HAP-1 (cell line): ENCODE measurements at regions not wholly inside any gene's neighbourhood (a gene's known extent, or its start where the extent isn't known, plus 50 kb on each side); places are given as distances from the start of the nearest gene placed in this dataset.

Experiments used
- DNase-seq, 2 experiments: peaks; one replicate each; pipeline ENCODE4 v3.0.0-alpha.2; 2016 to 2020; ENCODE audit warnings: low spot score in 2 of 2
- H3K27me3 ChIP-seq: fragments of 250-450 bp; sonication (Bioruptor Pico); 2 replicates; pipeline ENCODE4 v1.5.1; 2020; ENCODE audit warnings: low read depth, mild to moderate bottlenecking, moderate library complexity
- H3K36me3 ChIP-seq: fragments of 250-450 bp; sonication (Bioruptor Pico); replicated peaks from 2 replicates; pipeline ENCODE4 v1.5.1; 2020; ENCODE audit warnings: mild to moderate bottlenecking
- H3K4me1 ChIP-seq: fragments of 250-450 bp; sonication (Bioruptor Pico); 2 replicates; pipeline ENCODE4 v1.5.1; 2020; ENCODE audit warnings: mild to moderate bottlenecking
- H3K4me3 ChIP-seq: fragments of 250-450 bp; sonication (Bioruptor Pico); 2 replicates; pipeline ENCODE4 v1.5.1; 2020; ENCODE audit warnings: mild to moderate bottlenecking, moderate library complexity
- H3K9me3 ChIP-seq: fragments of 250-450 bp; sonication (Bioruptor Pico); 2 replicates; pipeline ENCODE4 v1.5.1; 2020; ENCODE audit warnings: mild to moderate bottlenecking, moderate library complexity
- in situ Hi-C: fragments of 300-500 bp; cut with MboI; formaldehyde crosslinking; loops from 3 replicates; pipeline ENCODE4 v1.14.3; 2020; ENCODE audit warnings: low sequenced_read_pairs, inconsistent platforms, mixed read lengths

DNA sequence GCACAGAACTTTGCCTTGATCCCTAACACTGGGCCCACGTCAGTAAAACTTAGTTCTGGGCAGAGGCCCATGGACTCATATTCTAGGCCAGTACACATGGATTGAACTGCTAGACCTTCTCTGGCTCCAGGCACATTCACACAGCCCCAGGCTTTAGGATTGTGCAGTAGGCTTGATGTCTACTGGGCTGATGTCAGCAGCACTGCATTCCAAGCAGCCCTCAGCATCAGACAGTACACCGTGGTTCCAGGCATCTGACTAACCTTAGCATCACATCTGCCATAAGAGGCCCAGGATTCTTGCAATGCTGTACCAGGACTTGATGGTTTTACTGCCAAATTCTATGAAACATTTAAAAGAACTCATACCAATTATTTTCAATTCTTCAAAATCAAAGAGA, 301.9 kb downstream of the CCER1 start:
- no peaks in the 10 kb centered on the region for H3K36me3 ChIP-seq
- in situ Hi-C loops, result no loop called here
- H3K27me3 ChIP-seq, result peaks cover 2% of the 10 kb centered on the region; the same call in 1 of the 2 replicates
- DNase-seq, result no peak
- no peaks in the 10 kb centered on the region for H3K4me1 ChIP-seq
- H3K9me3 ChIP-seq, result no peaks in the 10 kb centered on the region
- H3K4me3 ChIP-seq, result no peak overlapping the region

- Histone ChIP-seq H3K27me3 (peaks cover 2% of the 10 kb centered on the region; the same call in 1 of the 2 replicates), H3K4me3 (no peak overlapping the region), H3K4me1 (no peaks in the 10 kb centered on the region), H3K9me3 (no peaks in the 10 kb centered on the region), H3K36me3 (no peaks in the 10 kb centered on the region)
- DNase-seq, result no peak
- in situ Hi-C loops, result no loop called here
Observed at GRCh38 chr12:90652280-90652679, 302.7 kb downstream of the CCER1 start.

DNA sequence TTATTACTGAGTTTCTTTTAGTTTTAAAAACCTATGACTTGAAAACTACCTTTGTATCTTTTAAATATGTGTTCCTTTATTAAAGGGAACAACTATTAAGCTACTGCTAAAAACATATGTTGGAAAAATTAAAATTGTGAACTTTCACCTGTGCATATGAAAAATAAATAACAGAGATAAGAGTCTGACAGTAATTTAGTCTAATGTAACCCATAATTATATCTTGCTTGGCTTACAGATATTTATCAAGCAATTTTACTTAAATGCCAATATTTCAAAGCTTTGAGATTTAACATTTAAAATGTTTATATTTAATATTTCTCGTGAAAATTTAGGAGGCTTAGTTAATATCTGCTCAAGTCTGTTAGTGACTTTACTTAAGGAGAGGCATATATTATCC, 309.8 kb downstream of the CCER1 start:
- H3K9me3 ChIP-seq, result no peaks in the 10 kb centered on the region
- in situ Hi-C loops, result no loop called here
- no peaks in the 10 kb centered on the region; the same call in 1 of the 2 replicates for H3K27me3 ChIP-seq
- no peak overlapping the region for H3K4me3 ChIP-seq
- H3K36me3 ChIP-seq, result no peaks in the 10 kb centered on the region
- no peaks in the 10 kb centered on the region for H3K4me1 ChIP-seq
- DNase-seq, result no peak

- in situ Hi-C loops, result no loop called here
- no peaks in the 10 kb centered on the region for H3K36me3 ChIP-seq
Observed at GRCh38 chr12:90631591-90632212, 323.3 kb downstream of the CCER1 start.

DNA sequence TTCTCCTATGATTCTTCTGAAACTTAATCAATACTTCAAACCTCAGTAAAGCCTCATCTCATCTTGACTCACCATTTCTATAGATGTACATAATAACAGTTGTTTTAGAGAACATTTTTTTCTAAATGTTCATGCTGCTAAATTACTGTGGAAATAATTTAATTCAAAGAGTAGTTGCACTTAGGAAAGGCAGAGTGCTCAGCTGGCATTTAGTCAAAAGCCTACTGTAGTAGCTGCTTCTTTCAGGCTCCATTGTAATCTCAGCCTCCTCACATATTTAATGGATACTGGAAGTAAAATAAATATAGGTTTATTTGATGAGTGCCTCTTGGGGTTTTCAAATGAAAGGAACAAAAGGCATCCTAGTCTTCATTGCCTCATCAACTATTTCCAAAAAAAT, 325.0 kb downstream of the CCER1 start:
- Histone ChIP-seq H3K9me3 (no peaks in the 10 kb centered on the region), H3K4me3 (no peak overlapping the region), H3K36me3 (no peaks in the 10 kb centered on the region), H3K27me3 (no peaks in the 10 kb centered on the region), H3K4me1 (no peaks in the 10 kb centered on the region)
- in situ Hi-C loops, result no loop called here
- no peak for DNase-seq

More at GRCh38 chr12:90631591-90632212, 323.3 kb downstream of the CCER1 start:
- no peak for DNase-seq
- Histone ChIP-seq H3K27me3 (no peaks in the 10 kb centered on the region), H3K9me3 (no peaks in the 10 kb centered on the region), H3K4me1 (no peaks in the 10 kb centered on the region), H3K4me3 (no peak overlapping the region)

- no peaks in the 10 kb centered on the region for H3K9me3 ChIP-seq
- H3K27me3 ChIP-seq, result no peaks in the 10 kb centered on the region
- no peak overlapping the region for H3K4me3 ChIP-seq
- DNase-seq, result no peak
- in situ Hi-C loops, result no loop called here
- H3K36me3 ChIP-seq, result no peaks in the 10 kb centered on the region
- no peaks in the 10 kb centered on the region for H3K4me1 ChIP-seq
Observed at GRCh38 chr12:90628213-90628612, 326.8 kb downstream of the CCER1 start.

- in situ Hi-C loops, result no loop called here
- DNase-seq, result no peak
- Histone ChIP-seq H3K36me3 (no peaks in the 10 kb centered on the region), H3K27me3 (no peaks in the 10 kb centered on the region), H3K4me1 (no peaks in the 10 kb centered on the region), H3K4me3 (no peak overlapping the region), H3K9me3 (no peaks in the 10 kb centered on the region)
Observed at GRCh38 chr12:90627180-90627896, 327.6 kb downstream of the CCER1 start.

DNA sequence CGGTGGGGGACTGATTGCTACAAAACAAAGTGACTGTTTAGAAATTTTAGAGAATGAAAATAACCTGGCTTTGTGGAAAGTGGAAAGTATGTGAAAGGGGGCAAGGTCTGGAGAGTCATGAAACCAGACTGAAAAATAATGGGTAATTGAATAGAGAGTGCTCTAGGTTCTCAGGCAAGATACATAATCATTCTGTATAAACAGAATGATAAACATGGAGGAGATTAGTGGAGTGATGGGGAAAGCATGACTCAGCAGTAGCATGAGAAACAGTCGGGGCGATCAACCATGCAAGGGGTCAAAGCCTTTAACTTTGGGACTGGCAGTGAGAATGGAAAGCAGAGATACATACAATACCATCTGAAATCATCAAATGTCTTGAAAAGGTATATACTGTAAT, 332.5 kb downstream of the CCER1 start:
- in situ Hi-C loops, result no loop called here

GRCh38 chr12:90621927-90622326, 333.0 kb downstream of the CCER1 start:
- DNase-seq, result no peak
- no peaks in the 10 kb centered on the region for H3K36me3 ChIP-seq
- in situ Hi-C loops, result no loop called here
- H3K4me1 ChIP-seq, result no peaks in the 10 kb centered on the region
- no peak overlapping the region for H3K4me3 ChIP-seq
- no peaks in the 10 kb centered on the region for H3K27me3 ChIP-seq
- H3K9me3 ChIP-seq, result no peaks in the 10 kb centered on the region

More for the DNA sequence above, 332.5 kb downstream of the CCER1 start:
- Histone ChIP-seq H3K9me3 (no peaks in the 10 kb centered on the region), H3K4me3 (no peak overlapping the region), H3K36me3 (no peaks in the 10 kb centered on the region), H3K27me3 (no peaks in the 10 kb centered on the region), H3K4me1 (no peaks in the 10 kb centered on the region)
- DNase-seq, result no peak

GRCh38 chr12:90619943-90620342, 335.0 kb downstream of the CCER1 start:
- no peak for DNase-seq
- no peaks in the 10 kb centered on the region for H3K27me3 ChIP-seq
- H3K4me1 ChIP-seq, result no peaks in the 10 kb centered on the region
- no peaks in the 10 kb centered on the region for H3K36me3 ChIP-seq
- in situ Hi-C loops, result no loop called here
- no peaks in the 10 kb centered on the region for H3K9me3 ChIP-seq
- no peak overlapping the region for H3K4me3 ChIP-seq

DNA sequence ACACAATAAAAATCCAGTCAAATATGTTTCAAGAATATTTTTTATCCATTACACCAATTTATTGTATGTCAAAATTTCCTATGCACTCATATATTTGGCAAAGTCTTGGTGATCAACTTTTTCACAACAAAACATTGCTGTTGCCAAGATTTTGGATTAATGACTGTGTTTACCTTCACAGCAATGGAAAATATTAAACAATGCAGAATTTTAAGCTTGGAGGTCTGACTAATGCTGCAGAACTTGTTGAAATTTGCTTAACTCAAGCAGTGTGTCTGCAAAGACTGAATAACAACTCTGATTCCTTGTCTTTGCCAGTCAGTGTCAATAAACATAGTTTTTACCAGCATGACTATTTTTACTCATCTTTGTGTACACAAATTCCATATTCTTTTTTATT, 336.4 kb downstream of the CCER1 start:
- Histone ChIP-seq H3K36me3 (no peaks in the 10 kb centered on the region), H3K9me3 (no peaks in the 10 kb centered on the region), H3K4me3 (no peak overlapping the region), H3K27me3 (no peaks in the 10 kb centered on the region), H3K4me1 (no peaks in the 10 kb centered on the region)
- no peak for DNase-seq
- in situ Hi-C loops, result no loop called here

DNA sequence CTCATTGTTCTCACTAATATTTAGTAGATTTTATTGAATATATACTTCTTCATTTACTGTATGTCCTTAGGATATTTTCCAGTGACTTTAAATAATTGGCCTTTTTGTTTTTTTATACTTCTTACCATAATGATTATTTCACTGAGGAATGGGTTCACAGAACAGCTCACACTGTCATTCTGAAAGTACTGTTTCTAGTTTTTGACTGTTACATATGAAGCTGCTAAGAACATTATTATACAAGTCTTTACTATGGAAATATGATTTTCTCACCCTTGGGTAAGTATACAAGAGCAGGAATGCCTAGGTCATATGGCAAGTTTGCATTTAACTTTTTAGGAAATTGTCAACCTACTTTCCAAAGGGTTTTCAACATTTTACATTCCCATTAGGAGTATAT, 343.1 kb downstream of the CCER1 start:
- in situ Hi-C loops, result no loop called here
- H3K4me1 ChIP-seq, result no peaks in the 10 kb centered on the region
- H3K9me3 ChIP-seq, result no peaks in the 10 kb centered on the region
- no peaks in the 10 kb centered on the region for H3K36me3 ChIP-seq
- DNase-seq, result no peak
- no peaks in the 10 kb centered on the region for H3K27me3 ChIP-seq
- no peak overlapping the region for H3K4me3 ChIP-seq

DNA sequence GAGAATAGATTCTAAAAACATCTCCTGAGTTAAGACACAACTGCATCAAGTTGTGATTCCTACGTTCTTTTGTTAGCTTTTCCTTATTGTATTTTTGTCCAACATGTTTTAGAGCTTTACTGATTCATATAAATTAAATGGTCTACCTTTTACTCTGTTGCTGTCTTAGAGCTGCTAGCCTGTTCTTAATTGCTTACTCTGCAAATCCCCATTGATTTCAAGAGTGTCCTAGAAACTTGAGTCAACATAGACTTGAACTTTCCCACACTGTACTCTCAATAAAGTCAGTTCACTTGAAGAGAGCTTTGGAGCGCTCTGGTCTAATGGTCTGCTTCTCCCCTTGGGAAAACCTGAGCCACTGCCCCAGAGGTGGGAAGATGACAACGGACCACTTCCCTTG, 343.9 kb downstream of the CCER1 start:
- Histone ChIP-seq H3K4me1 (no peaks in the 10 kb centered on the region), H3K4me3 (no peak overlapping the region), H3K27me3 (no peaks in the 10 kb centered on the region), H3K36me3 (no peaks in the 10 kb centered on the region), H3K9me3 (no peaks in the 10 kb centered on the region)
- no peak for DNase-seq
- in situ Hi-C loops, result no loop called here

- no peaks in the 10 kb centered on the region for H3K36me3 ChIP-seq
- H3K4me3 ChIP-seq, result no peak overlapping the region
- H3K27me3 ChIP-seq, result no peaks in the 10 kb centered on the region
- H3K4me1 ChIP-seq, result no peaks in the 10 kb centered on the region
- in situ Hi-C loops, result no loop called here
- no peaks in the 10 kb centered on the region for H3K9me3 ChIP-seq
- no peak for DNase-seq
Observed at GRCh38 chr12:90593596-90594295, 361.2 kb downstream of the CCER1 start.
